Islet precursor cell (in vitro differentiated cells): ENCODE measurements at regions not wholly inside any gene's neighbourhood (a gene's known extent, or its start where the extent isn't known, plus 50 kb on each side); places are given as distances from the start of the nearest gene placed in this dataset.

Experiments
- DNase-seq: peaks from one replicate; pipeline ENCODE4 v3.0.0-alpha.2; 2018

- no peak for DNase-seq
Measured at GRCh38 chr4:189046642-189047041, 894.0 kb upstream of the FRG1 start.

GRCh38 chr4:189048119-189048518 lies 892.6 kb upstream of the FRG1 start:
- DNase-seq, result no peak

- no peak for DNase-seq
Measured at GRCh38 chr4:189049682-189050081, 891.0 kb upstream of the FRG1 start.

DNA sequence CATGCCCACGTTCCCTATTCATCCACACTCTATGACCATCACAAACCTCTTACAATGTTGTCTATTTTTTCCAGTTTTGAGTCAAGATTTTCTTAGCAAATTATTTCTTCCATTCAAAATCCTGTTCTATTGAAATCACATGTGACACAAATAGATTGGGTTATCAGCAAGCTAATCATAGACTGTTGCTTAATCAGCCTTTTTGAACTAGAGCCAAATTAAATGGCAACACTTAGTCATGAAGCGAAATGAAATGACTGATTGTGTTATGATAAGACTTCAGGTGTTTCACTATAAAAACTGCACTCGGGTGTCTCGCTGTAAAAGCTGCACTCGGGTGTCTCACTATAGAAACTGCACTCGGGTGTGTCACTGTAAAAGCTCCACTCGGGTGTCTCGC lies 890.0 kb upstream of the FRG1 start:
- no peak for DNase-seq

- DNase-seq, result no peak
Measured at GRCh38 chr4:189053621-189054020, 887.1 kb upstream of the FRG1 start.

DNA sequence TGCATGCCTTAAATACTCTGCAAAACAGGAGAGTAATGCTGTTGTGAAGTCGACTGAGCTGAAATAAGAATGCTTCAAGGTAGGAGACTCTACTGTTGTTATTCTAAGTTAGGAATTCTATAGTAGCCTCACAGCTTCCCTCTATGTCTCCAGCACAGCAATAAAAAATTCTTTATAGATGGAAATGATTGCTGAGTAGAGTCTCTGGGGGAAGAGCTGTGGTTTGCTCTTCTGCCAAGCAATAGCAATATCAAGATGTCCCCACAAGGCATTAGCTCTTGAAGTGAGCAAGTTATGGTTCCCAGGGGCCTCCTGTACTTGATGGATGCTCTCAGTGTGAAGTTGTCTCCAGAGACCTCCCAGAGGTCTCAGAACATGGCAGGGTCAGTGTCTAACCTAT lies 880.6 kb upstream of the FRG1 start:
- no peak for DNase-seq

GRCh38 chr4:189062047-189062820 lies 878.4 kb upstream of the FRG1 start:
- no peak for DNase-seq

GRCh38 chr4:189069772-189070171 lies 870.9 kb upstream of the FRG1 start:
- DNase-seq, result no peak

- DNase-seq, result no peak
Measured at GRCh38 chr4:189071241-189071640, 869.4 kb upstream of the FRG1 start.

DNA sequence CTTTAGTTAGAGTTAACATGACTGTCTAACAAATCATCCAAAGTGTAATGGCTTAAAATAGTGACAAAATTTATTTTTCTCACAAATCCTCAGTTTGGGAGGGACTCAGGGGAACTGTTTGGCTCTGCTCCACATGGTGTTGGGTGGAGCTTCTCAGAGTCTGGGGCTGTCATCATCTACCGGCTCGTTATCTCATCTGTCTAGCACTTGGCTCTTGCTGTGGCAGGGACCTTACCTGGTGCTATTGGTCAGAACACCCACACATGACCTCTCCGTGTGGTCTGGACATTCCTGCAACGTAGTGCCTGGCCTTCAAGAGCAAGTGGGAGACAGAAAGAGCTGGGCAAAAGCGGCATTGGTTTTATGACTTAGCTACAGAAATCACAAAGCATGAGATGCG lies 866.9 kb upstream of the FRG1 start:
- DNase-seq, result no peak

- DNase-seq, result no peak
Measured at GRCh38 chr4:189081826-189082225, 858.8 kb upstream of the FRG1 start.

- DNase-seq, result no peak
Measured at GRCh38 chr4:189083769-189084168, 856.9 kb upstream of the FRG1 start.

DNA sequence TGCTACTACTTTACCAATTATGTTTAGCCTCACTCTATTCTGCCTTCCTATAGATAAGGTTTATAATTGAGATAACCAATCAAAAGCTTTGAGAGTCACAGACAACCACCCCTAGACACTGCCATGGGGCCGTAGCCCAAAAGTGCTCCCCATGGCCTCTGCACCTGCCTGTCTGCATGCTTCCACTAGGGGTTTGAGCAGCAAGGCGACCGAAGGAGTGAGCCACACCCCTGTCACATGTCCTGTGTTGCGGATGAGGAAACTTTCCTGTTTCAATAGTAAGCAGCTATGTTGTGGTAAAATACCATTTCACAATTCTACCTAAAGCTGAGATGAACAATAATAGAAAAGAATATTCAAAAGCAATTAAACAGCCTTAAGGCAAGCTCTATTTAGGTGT lies 856.0 kb upstream of the FRG1 start:
- DNase-seq, result no peak

DNA sequence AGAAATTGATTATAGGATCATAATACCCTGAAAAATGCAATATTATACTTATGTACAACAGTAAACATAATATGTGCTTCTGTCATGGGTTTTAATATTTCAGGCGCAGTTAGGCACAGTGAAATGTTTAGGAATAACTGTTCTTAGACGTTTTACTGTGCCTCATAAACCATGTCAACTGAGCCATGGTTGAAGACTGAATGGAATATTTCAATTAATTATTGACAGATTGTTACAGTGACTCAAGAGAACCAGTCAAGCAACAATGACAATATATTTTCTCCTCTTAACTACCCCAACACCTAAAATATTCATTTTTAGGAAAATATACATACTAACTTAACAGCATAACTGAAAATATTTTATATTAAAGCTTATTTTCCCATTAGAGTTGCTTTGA lies 852.7 kb upstream of the FRG1 start:
- DNase-seq, result no peak

GRCh38 chr4:189088780-189089179 lies 851.9 kb upstream of the FRG1 start:
- DNase-seq, result no peak

DNA sequence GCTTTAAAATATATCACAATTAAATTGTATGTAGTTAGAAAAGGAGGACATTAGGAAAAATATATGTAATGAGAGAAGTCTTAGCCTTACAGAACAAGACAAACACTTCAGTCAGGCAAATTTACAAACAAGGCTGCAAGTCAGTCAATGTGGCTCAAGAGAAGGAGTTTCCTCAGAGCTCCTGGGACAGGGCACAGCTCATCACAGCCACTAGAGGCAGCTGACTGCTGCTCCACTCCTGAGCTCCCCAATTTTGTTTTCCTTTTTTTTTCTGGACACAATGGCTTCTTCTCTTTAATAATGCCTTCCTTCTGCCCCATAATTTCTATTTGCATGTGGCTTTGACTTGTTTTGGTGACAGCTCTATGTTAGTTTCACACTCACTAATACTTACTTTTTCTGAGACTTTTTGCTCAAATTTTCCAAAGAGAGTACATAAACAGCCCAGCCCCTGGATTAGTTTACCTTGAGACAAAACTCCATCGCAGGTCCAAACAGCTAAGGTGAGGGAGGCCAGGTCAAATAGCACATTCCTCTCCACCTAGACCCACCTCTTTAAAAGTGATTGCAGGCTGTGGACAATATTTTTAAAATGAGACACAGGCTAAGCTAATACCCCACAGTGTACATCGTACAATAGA lies 850.4 kb upstream of the FRG1 start:
- DNase-seq, result peak; percentile 63

DNA sequence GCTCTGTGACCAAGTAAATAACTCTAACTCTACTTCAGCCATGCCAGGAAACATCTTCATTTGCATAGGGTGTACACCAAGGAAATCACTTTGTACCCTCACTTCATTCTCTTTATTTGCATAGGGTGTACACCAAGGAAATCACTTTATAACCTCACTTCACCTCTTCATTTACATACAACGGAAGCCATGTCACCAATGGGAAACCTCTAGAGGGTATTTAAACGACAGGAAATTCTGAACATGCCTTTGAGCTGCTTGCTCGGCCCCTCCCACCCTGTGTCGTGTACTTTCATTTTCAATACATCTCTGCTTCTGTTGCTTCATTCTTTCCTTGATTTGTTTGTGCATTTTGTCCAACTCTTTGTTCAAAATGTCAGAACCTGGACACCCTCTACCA lies 848.1 kb upstream of the FRG1 start:
- DNase-seq, result no peak

DNA sequence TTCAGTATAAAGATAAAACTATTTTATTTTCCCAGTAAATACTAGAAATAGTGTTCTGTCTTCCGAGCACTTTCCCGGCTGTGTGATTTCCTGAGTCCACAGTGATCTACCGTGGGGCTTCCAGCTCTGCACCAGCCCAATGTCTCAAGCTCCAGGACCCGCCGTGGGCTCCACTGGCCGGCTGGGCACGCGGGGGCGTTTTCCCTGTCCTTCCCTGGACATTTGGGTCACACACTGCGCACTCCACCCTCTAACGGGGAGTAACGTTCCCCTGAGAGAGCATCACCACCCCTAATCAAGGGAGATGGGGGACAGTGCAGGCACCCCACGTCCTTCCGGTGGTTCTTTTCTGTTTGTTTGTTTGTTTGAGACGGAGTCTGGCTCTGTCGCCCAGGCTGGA lies 844.6 kb upstream of the FRG1 start:
- no peak for DNase-seq

GRCh38 chr4:189096717-189097116 lies 844.0 kb upstream of the FRG1 start:
- DNase-seq, result no peak

GRCh38 chr4:189098932-189099696 lies 841.6 kb upstream of the FRG1 start:
- no peak for DNase-seq

DNA sequence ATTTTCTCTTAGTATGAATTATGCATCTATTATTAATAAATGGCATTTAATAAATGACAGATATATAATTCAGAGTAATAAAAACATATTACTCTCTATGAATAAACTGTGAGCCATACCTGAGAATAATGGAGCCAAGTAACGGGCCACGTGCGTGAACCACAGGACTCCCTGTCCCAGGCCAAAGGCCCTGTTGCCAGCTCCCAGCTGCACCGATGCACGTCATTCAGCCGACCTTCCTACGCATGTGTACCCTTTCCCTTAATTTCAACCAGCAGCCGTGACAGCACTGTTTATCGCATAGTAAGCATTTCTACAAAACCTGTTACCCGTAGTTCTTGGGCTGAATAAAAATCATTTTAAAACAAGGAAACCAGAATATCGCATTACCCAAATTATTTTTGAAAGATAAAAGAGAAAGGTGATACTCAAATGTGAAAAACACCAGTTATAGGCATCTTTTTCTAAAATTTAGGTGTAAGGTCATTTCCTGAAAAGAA lies 827.2 kb upstream of the FRG1 start:
- DNase-seq, result no peak

- no peak for DNase-seq
Measured at GRCh38 chr4:189117426-189117825, 823.2 kb upstream of the FRG1 start.

GRCh38 chr4:189121336-189121735 lies 819.3 kb upstream of the FRG1 start:
- DNase-seq, result no peak
